CD4-positive, alpha-beta T cell (primary cell): ENCODE measurements at regions not wholly inside any gene's neighbourhood (a gene's known extent, or its start where the extent isn't known, plus 50 kb on each side); places are given as distances from the start of the nearest gene placed in this dataset.
"Not testable (repeated sequence)": the region's sequence is repeated elsewhere in the genome, so short reads cannot be mapped to it uniquely, and the experiment has no call there.

Experiments
- ATAC-seq: fragments of 200-7000 bp; cut with Tn5 transposase; one replicate; pipeline ENCODE4 v1.10.0; 2022; ENCODE audit warnings: mild to moderate bottlenecking; ENCODE audit not compliant: poor library complexity
- CTCF ChIA-PET: fragments of 350-600 bp; sonication (Branson Sonifier 250); formaldehyde crosslinking; loops from one replicate; lab custom pipeline; 2021; ENCODE audit warnings: antibody characterized with exemption, inconsistent platforms; lab: Charles Lee
- POLR2A ChIA-PET: fragments of 350-600 bp; sonication (Branson Sonifier 250); formaldehyde crosslinking; loops from one replicate; lab custom pipeline; 2021; ENCODE audit warnings: antibody characterized with exemption, inconsistent platforms; lab: Charles Lee
- DNase-seq, 14 experiments: peaks; one replicate each; pipeline ENCODE4 v3.0.0-alpha.2; 2013 to 2020; ENCODE audit warnings: mixed read lengths in 2 of 14
- H3K27ac ChIP-seq, 2 donors: one replicate each; pipeline versions ENCODE4 v1.5.1 to v1.7.0; 2013; ENCODE audit warnings: low read length in 2 of 2, low read depth in 1 of 2, mild to moderate bottlenecking in 1 of 2
- H3K27me3 ChIP-seq, 2 experiments: 1 replicate in 1 of 2; 2 replicates in 1 of 2; pipeline versions ENCODE4 v1.6.1 to v1.7.0; 2013; ENCODE audit warnings: low read length in 2 of 2, control low read depth in 1 of 2, mild to moderate bottlenecking in 1 of 2, moderate library complexity in 1 of 2; ENCODE audit not compliant: insufficient read depth in 2 of 2, control insufficient read depth in 1 of 2
- H3K36me3 ChIP-seq: one replicate; pipeline ENCODE4 v1.6.1; 2013; ENCODE audit warnings: low read length, control low read depth; ENCODE audit not compliant: insufficient read depth
- H3K4me1 ChIP-seq: one replicate; pipeline ENCODE4 v1.6.1; 2013; ENCODE audit warnings: low read length, control low read depth; ENCODE audit not compliant: insufficient read depth
- H3K4me3 ChIP-seq: one replicate; pipeline ENCODE4 v1.5.1; 2013; ENCODE audit warnings: mild to moderate bottlenecking, low read length, moderate library complexity
- H3K9me3 ChIP-seq, 2 experiments: 1 replicate in 1 of 2; 2 replicates in 1 of 2; pipeline versions ENCODE4 v1.6.1 to v1.7.0; 2013; ENCODE audit warnings: low read length in 2 of 2, mild to moderate bottlenecking in 2 of 2, control low read depth in 1 of 2, moderate library complexity in 1 of 2; ENCODE audit not compliant: control insufficient read depth in 1 of 2, insufficient read depth in 1 of 2
- H3K27ac Mint-ChIP-seq: one replicate; pipeline ENCODE4 v1.8.0; 2020; ENCODE audit warnings: mixed read lengths
- H3K27me3 Mint-ChIP-seq: one replicate; pipeline ENCODE4 v1.8.0; 2021; ENCODE audit warnings: mixed read lengths
- H3K36me3 Mint-ChIP-seq: one replicate; pipeline ENCODE4 v1.8.0; 2021; ENCODE audit warnings: low read depth, mixed read lengths
- H3K4me1 Mint-ChIP-seq: one replicate; pipeline ENCODE4 v1.8.0; 2021; ENCODE audit warnings: low read depth, mixed read lengths
- H3K4me3 Mint-ChIP-seq: one replicate; pipeline ENCODE4 v1.8.0; 2020; ENCODE audit warnings: mild to moderate bottlenecking, mixed read lengths
- H3K9me3 Mint-ChIP-seq: one replicate; pipeline ENCODE4 v1.8.0; 2020; ENCODE audit warnings: mixed read lengths
- intact Hi-C, 2 experiments: fragments of 100-400 bp; cut with DNase I in 1 of 2; cut with micrococcal nuclease in 1 of 2; formaldehyde crosslinking; loops; one replicate each; pipeline versions ENCODE4 v1.15.1 to v1.9.0; 2023 to 2025; cut with DNase I, micrococcal nuclease

DNA sequence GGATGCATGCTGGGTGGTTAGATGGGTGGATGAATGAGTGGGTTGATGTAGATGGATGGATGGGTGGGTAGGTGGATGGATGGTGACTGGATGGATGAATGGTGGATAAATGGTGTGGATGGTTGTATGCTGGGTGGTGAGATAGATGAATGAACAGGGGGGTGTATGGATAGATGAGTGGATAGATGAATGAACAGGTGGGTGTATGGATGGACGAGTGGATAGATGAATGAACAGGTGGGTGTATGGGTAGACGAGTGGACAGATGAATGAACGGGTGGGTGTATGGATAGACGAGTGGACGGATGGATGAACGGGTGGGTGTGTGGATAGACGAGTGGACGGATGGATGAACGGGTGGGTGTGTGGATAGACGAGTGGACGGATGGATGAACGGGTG lies 108.2 kb downstream of the NPIPB11 start:
- H3K4me3 Mint-ChIP-seq, H3K4me1 Mint-ChIP-seq, H3K9me3 Mint-ChIP-seq, H3K36me3 ChIP-seq, H3K27ac Mint-ChIP-seq, CTCF ChIA-PET, H3K27ac ChIP-seq, H3K36me3 Mint-ChIP-seq, H3K27me3 ChIP-seq, H3K9me3 ChIP-seq, POLR2A ChIA-PET, H3K4me3 ChIP-seq, H3K4me1 ChIP-seq, intact Hi-C loops, ATAC-seq, DNase-seq, H3K27me3 Mint-ChIP-seq: not testable (repeated sequence)

DNA sequence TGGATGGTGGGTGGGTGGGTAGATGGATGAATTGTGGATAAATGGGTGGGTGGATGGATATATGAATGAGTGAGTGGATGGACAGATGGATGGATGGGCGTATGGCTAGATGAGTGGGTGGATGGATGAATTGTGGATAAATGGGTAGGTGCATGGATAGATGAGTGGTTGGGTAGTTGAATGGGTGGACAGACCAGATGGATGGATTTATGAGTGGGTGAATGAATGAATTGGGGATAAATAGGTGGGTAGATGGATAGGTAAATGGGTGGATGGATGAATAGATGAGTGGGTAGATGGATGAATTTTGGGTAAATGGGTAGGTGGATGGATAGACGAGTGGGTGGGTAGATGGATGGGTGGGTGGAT lies 108.7 kb downstream of the NPIPB11 start:
- not testable (repeated sequence) for H3K27ac Mint-ChIP-seq

DNA sequence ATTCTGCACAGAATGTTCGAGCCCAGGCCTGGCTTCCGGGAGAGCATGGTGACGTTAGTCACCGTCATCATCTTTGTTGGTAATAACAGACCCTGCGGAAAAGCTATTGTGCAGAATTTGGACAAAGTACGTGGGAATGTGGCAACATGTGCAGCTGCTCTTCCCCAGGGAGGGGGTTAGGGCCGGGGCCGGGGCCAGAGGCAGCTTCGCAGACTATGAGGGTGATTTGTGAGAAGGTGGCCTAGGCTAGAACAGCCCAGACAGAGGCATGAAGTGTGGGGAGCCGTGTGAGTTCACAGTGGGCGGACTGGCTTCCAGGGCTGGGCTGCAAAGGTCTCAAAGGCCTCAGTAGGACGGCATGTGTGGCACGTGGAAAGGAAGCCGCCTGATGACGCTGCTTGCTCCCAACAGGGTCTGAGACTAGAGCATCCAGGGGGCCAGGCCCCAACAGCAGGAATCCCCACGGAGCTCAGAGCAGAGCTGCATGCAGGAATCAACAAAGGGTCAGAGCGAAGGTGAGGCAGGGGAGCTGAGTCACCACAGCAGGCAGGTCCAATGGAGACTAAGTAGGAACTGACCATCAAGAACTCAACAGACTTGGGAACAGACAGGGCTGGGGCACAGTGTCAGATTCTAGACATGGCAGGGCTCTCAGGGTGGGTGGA lies 109.2 kb downstream of the NPIPB11 start:
- POLR2A ChIA-PET, H3K36me3 ChIP-seq, H3K27ac Mint-ChIP-seq, intact Hi-C loops, H3K27ac ChIP-seq, ATAC-seq, H3K4me1 Mint-ChIP-seq, H3K9me3 Mint-ChIP-seq, H3K4me3 Mint-ChIP-seq, H3K4me1 ChIP-seq, H3K4me3 ChIP-seq, H3K27me3 Mint-ChIP-seq, H3K27me3 ChIP-seq, DNase-seq, H3K9me3 ChIP-seq, CTCF ChIA-PET, H3K36me3 Mint-ChIP-seq: not testable (repeated sequence)

More for the DNA sequence above, 108.7 kb downstream of the NPIPB11 start:
- H3K4me3 Mint-ChIP-seq, H3K27me3 ChIP-seq, H3K27me3 Mint-ChIP-seq, H3K4me1 ChIP-seq, ATAC-seq, H3K36me3 ChIP-seq, H3K9me3 ChIP-seq, H3K4me3 ChIP-seq, H3K36me3 Mint-ChIP-seq, POLR2A ChIA-PET, H3K9me3 Mint-ChIP-seq, H3K27ac ChIP-seq, intact Hi-C loops, DNase-seq, H3K4me1 Mint-ChIP-seq, CTCF ChIA-PET: not testable (repeated sequence)

DNA sequence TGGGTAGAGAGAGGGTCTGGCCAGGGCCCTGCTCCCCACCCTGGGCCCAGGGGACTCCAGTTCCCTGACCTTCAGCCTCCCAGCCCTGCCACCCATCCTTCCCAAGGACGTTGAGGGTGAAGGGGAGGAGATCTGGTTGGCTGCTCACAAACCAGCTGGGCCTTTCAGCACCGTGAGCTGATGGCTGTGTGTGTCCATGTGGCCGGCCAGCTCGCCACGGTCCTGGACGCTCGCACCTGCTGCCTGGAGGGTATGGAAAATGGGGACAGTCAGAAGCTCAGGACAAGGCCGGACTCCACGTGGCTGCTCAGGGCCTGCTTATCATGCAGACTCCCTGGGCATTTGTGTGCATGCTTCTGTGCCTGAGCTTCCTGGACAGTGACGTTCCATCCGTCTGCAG lies 110.3 kb downstream of the NPIPB11 start:
- H3K27me3 ChIP-seq, H3K36me3 Mint-ChIP-seq, H3K4me1 Mint-ChIP-seq, H3K27me3 Mint-ChIP-seq, intact Hi-C loops, ATAC-seq, H3K4me3 Mint-ChIP-seq, DNase-seq, H3K4me3 ChIP-seq, H3K9me3 Mint-ChIP-seq, POLR2A ChIA-PET, CTCF ChIA-PET, H3K4me1 ChIP-seq, H3K27ac Mint-ChIP-seq, H3K27ac ChIP-seq, H3K36me3 ChIP-seq, H3K9me3 ChIP-seq: not testable (repeated sequence)

DNA sequence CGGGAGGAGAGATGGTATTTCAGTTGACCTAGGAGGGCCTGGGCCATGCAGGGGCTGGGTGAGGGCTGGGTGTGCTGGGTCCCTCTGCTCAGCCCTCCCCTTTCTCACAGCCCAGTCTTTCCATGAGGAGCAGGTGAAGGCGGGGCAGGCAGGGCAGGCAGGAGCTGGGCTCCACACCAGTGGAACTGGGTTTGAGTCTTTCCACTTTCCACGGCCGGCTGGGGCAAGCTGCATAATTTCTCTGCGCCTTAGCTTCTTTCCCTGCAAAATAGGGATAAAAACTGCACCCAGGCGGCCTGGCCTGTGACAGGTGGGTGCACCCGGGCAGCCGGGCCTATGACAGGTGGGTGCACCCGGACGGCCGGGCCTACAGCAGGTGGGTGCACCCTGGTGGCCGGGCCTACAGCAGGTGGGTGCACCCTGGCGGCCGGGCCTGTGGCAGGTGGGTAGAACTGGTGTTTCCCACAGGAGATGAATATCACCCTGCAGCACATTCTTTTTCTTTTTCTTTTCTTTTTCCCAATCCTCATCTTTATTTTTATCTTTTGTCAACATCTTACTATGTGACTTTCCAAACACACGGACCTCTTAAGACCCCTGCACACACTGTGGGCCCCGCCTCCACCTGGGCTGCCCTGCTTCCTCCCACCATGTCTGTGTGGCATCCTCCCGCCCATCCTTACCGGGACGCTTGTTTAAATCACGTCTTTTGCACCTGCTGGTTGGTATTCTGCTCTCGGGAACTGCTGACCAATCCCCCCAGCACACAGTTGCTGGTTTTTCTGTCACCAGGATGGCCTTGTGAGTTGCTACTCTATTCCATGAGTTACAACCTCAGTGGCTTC lies 111.3 kb downstream of the NPIPB11 start:
- H3K36me3 Mint-ChIP-seq, H3K27me3 ChIP-seq, H3K4me3 Mint-ChIP-seq, H3K4me1 Mint-ChIP-seq, DNase-seq, intact Hi-C loops, H3K27ac Mint-ChIP-seq, CTCF ChIA-PET, H3K27ac ChIP-seq, H3K36me3 ChIP-seq, H3K27me3 Mint-ChIP-seq, H3K9me3 ChIP-seq, H3K9me3 Mint-ChIP-seq, POLR2A ChIA-PET, H3K4me3 ChIP-seq, ATAC-seq: not testable (repeated sequence)
- peaks cover 16% of the 10 kb centered on the region for H3K4me1 ChIP-seq

DNA sequence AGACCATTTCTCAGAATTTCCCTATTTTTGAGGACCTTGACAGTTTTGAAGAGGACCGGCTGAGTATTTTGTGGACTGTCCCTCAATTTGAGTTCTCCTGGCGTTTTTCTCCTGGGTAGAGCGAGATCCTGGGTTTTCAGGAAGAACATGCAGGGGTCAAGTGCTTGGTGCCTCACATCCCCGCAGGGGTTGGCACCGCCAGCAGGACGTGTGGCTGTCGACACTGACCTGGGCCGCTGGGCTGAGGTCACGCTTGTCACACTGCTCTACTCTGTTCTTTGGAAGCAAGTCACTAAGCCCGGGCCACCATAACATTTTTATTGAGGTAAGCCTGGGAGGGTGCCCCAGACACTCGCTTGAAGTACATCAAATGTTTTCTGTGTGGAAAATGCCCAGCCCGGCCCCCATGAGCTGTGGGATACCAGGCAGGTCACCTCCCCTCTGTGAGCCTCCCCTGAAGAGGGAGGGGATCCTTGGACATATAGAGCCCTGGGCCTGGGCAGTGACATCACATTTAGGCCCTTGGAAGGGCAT lies 112.0 kb downstream of the NPIPB11 start:
- intact Hi-C loops, H3K27me3 ChIP-seq, H3K36me3 ChIP-seq, DNase-seq, H3K4me1 Mint-ChIP-seq, H3K9me3 ChIP-seq, H3K4me3 ChIP-seq, H3K27ac ChIP-seq, H3K9me3 Mint-ChIP-seq, ATAC-seq, H3K27me3 Mint-ChIP-seq, H3K27ac Mint-ChIP-seq, POLR2A ChIA-PET, H3K36me3 Mint-ChIP-seq, H3K4me3 Mint-ChIP-seq, CTCF ChIA-PET: not testable (repeated sequence)
- peaks cover 16% of the 10 kb centered on the region for H3K4me1 ChIP-seq

DNA sequence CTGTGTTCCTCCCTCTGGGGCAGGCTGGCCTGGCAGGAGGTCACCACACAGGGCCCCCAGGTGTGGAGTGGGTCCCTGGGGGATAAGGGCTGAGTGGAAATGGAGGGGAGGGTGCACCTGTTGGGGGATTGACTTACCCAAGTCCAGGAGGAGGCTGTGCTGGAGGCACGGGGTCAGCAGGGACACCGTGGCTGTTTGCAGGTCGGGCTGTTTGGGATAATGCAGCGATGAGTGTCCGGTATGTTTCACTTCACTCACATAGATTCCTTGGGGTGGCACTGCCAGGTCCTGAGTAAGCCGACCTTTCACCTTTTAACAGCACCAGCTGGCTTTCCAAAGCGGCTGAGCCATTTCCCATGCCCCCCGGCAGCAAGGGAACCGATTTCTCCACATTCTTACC lies 113.0 kb downstream of the NPIPB11 start:
- H3K27me3 ChIP-seq, H3K4me3 Mint-ChIP-seq, H3K27ac ChIP-seq, H3K36me3 Mint-ChIP-seq, DNase-seq, POLR2A ChIA-PET, H3K27me3 Mint-ChIP-seq, H3K9me3 Mint-ChIP-seq, H3K4me1 Mint-ChIP-seq, H3K4me3 ChIP-seq, ATAC-seq, H3K36me3 ChIP-seq, CTCF ChIA-PET, H3K27ac Mint-ChIP-seq, intact Hi-C loops, H3K9me3 ChIP-seq: not testable (repeated sequence)
- H3K4me1 ChIP-seq, result peaks cover 16% of the 10 kb centered on the region
